HCT116 (cell line): ENCODE measurements at regions not wholly inside any gene's neighbourhood (a gene's known extent, or its start where the extent isn't known, plus 50 kb on each side); places are given as distances from the start of the nearest gene placed in this dataset.

ENCODE experiments used
- ATAC-seq: fragments of 200-7000 bp; cut with Tn5 transposase; 2 replicates; pipeline ENCODE4 v1.9.1; 2020; ENCODE audit warnings: mild to moderate bottlenecking, moderate library complexity
- BruUV-seq: library from RNA; stranded (reverse); fragments of 400-500 nt; replicated peaks from 2 replicates; lab custom pipeline; 2021; lab: Mats Ljungman, UMichigan
- CTCF ChIA-PET: fragments of 300-600 bp; sonication (Branson Sonifier 250); formaldehyde crosslinking; loops from one replicate; lab custom pipeline; 2021; ENCODE audit warnings: antibody characterized with exemption; lab: Charles Lee
- POLR2A ChIA-PET: fragments of 300-600, 350-600 bp; sonication (Branson Sonifier 250); formaldehyde crosslinking; loops from one replicate; lab custom pipeline; 2021; ENCODE audit warnings: antibody characterized with exemption; lab: Charles Lee
- RAD21 ChIA-PET, 2 experiments: fragments of 300-600 bp; sonication (Branson Sonifier 250); formaldehyde crosslinking; loops; one replicate each; lab custom pipeline; 2023; ENCODE audit warnings: low total read pairs in 2 of 2; ENCODE audit not compliant: uncharacterized antibody in 2 of 2, unreplicated experiment in 2 of 2, low non-redundant PET in 1 of 2; lab: Charles Lee
- DNase-seq: peaks from one replicate; pipeline ENCODE4 v3.0.0-alpha.2; 2010; ENCODE audit warnings: low read depth, low spot score
- H2AFZ ChIP-seq: fragments of 200-600 bp; shearing (Covaris generic), sonication (generic); 2 replicates; pipeline ENCODE4 v1.6.1; 2017; ENCODE audit warnings: low read depth, mixed run types, mixed read lengths, antibody characterized with exemption, low read length; ENCODE audit not compliant: poor library complexity, severe bottlenecking
- H3K27ac ChIP-seq: 2 replicates; pipeline ENCODE4 v1.5.1; 2012; ENCODE audit warnings: low read depth, low read length
- H3K27me3 ChIP-seq: fragments of 200-600 bp; sonication (generic); 2 replicates; pipeline ENCODE4 v1.6.1; 2016; ENCODE audit warnings: mixed run types, low read length, mixed read lengths; ENCODE audit not compliant: insufficient read depth
- H3K36me3 ChIP-seq, 2 experiments: fragments of 200-500 bp in 1 of 2; fragments of 200-600 bp in 1 of 2; sonication (Bioruptor generic) in 1 of 2; sonication (generic) in 1 of 2; 2 replicates each; pipeline versions ENCODE4 v1.5.1 to v1.6.1; 2014 to 2016; ENCODE audit warnings: low read length in 2 of 2, inconsistent platforms in 1 of 2, mixed read lengths in 1 of 2, mixed run types in 1 of 2; ENCODE audit not compliant: insufficient read depth in 2 of 2, control insufficient read depth in 1 of 2
- H3K4me1 ChIP-seq, 2 experiments: fragments of 200-600 bp in 1 of 2; sonication (generic) in 1 of 2; 2 replicates each; pipeline versions ENCODE4 v1.5.1 to v1.6.1; 2012 to 2017; ENCODE audit warnings: low read length in 2 of 2, inconsistent platforms in 1 of 2, mild to moderate bottlenecking in 1 of 2, mixed read lengths in 1 of 2, mixed run types in 1 of 2, moderate library complexity in 1 of 2; ENCODE audit not compliant: insufficient read depth in 2 of 2, control insufficient read depth in 1 of 2
- H3K4me2 ChIP-seq: fragments of 200-600 bp; sonication (generic); 2 replicates; pipeline ENCODE4 v1.6.1; 2017; ENCODE audit warnings: mixed run types, low read length, mixed read lengths
- H3K4me3 ChIP-seq, 2 experiments: fragments of 200-600 bp in 1 of 2; sonication (generic) in 1 of 2; replicated peaks in 1 of 2; 2 replicates each; pipeline ENCODE4 v1.5.1; 2011 to 2016; ENCODE audit warnings: low read length in 2 of 2, control low read depth in 1 of 2, low read depth in 1 of 2, mild to moderate bottlenecking in 1 of 2, mixed read lengths in 1 of 2, mixed run types in 1 of 2
- H3K79me2 ChIP-seq: fragments of 200-600 bp; sonication (generic); 2 replicates; pipeline ENCODE4 v1.6.1; 2017; ENCODE audit warnings: mild to moderate bottlenecking, mixed run types, low read length, moderate library complexity, mixed read lengths; ENCODE audit not compliant: insufficient read depth
- H3K9ac ChIP-seq: fragments of 200-600 bp; sonication (generic); 2 replicates; pipeline ENCODE4 v1.6.1; 2016; ENCODE audit warnings: low read length, mixed read lengths
- H3K9me2 ChIP-seq: fragments of 200-600 bp; sonication (generic), shearing (Covaris generic); 2 replicates; pipeline ENCODE4 v1.6.1; 2017; ENCODE audit warnings: mixed run types, mild to moderate bottlenecking, moderate library complexity; ENCODE audit not compliant: insufficient read depth
- H3K9me3 ChIP-seq, 2 experiments: fragments of 200-500 bp in 1 of 2; fragments of 200-600 bp in 1 of 2; sonication (Bioruptor generic) in 1 of 2; sonication (generic) in 1 of 2; 2 replicates each; pipeline ENCODE4 v1.6.1; 2014 to 2017; ENCODE audit warnings: low read length in 2 of 2, mixed read lengths in 2 of 2, inconsistent platforms in 1 of 2, low read depth in 1 of 2, mild to moderate bottlenecking in 1 of 2, mixed run types in 1 of 2, moderate library complexity in 1 of 2; ENCODE audit not compliant: control insufficient read depth in 1 of 2, insufficient read depth in 1 of 2
- H4K20me1 ChIP-seq: fragments of 200-600 bp; sonication (generic), shearing (Covaris generic); 2 replicates; pipeline ENCODE4 v1.6.1; 2017; ENCODE audit warnings: mixed run types, mild to moderate bottlenecking, moderate library complexity; ENCODE audit not compliant: insufficient read depth
- CBX3 ChIP-seq: IDR thresholded peaks from 2 replicates; pipeline ENCODE4 v1.6.1; 2012; ENCODE audit warnings: low read depth
- CEBPB ChIP-seq: IDR thresholded peaks from 2 replicates; pipeline ENCODE4 v1.6.1; 2012; ENCODE audit warnings: low read depth
- ELF1 ChIP-seq: IDR thresholded peaks from 2 replicates; pipeline ENCODE4 v1.6.1; 2012; ENCODE audit warnings: low read depth, borderline replicate concordance
- EZH2 ChIP-seq: fragments of 200-600 bp; sonication (generic); IDR thresholded peaks from 2 replicates; pipeline ENCODE4 v1.6.1; 2017; ENCODE audit warnings: antibody characterized with exemption, mixed run types
- FOSL1 ChIP-seq: IDR thresholded peaks from 2 replicates; pipeline ENCODE4 v1.6.1; 2012; ENCODE audit warnings: low read depth
- JUND ChIP-seq: IDR thresholded peaks from 2 replicates; pipeline ENCODE4 v1.6.1; 2012
- POLR2AphosphoS5 ChIP-seq: IDR thresholded peaks from 2 replicates; pipeline ENCODE4 v1.6.1; 2011; ENCODE audit warnings: mild to moderate bottlenecking, low read depth, low read length, moderate library complexity
- RAD21 ChIP-seq: IDR thresholded peaks from 2 replicates; pipeline ENCODE4 v1.6.1; 2012; ENCODE audit warnings: low read depth, mild to moderate bottlenecking
- SRF ChIP-seq: IDR thresholded peaks from 2 replicates; pipeline ENCODE4 v1.6.1; 2012; ENCODE audit warnings: low read depth
- intact Hi-C: fragments of 100-400 bp; cut with micrococcal nuclease; formaldehyde crosslinking; loops from 2 replicates; pipeline ENCODE4 v1.10.0; 2022
- TF ChIP-seq, protein P1 (sequence below), 3 experiments: fragments of 200-600 bp in 1 of 3; sonication (generic) in 1 of 3; IDR thresholded peaks in 2 of 3; conservative IDR thresholded peaks in 1 of 3; 2 replicates each; pipeline ENCODE4 v1.5.1; 2012 to 2017; ENCODE audit warnings: low read depth in 2 of 3, low read length in 2 of 3, antibody characterized with exemption in 1 of 3, borderline replicate concordance in 1 of 3, control low read depth in 1 of 3, mild to moderate bottlenecking in 1 of 3, mixed read lengths in 1 of 3, mixed run types in 1 of 3, moderate library complexity in 1 of 3; ENCODE audit not compliant: insufficient read depth in 1 of 3
- TF ChIP-seq, protein P2 (sequence below): IDR thresholded peaks from 2 replicates; pipeline ENCODE4 v1.6.1; 2012; ENCODE audit warnings: low read depth

DNA sequence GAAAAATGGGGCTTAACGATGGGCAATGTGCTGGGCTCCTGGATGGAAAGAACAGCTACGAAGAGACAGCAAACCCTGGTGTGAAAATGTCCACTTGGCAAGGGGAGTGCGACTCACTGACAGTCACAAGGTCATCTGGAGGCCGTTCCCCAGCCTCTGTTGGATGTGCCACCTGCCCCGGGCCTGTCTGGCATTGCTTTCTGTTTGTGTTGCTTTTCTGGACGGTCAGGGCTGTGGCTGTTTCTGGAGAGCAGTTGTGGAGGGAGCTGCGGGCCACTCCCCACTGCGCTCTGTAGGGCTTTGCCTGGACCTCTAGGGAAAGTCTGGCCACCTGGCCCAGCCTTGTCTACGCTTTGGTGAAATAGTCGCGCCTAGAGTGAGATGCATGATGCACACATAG is 185.3 kb downstream of the IRX1 start:
- Histone ChIP-seq H3K9me3 (peaks cover 5 to 29% of the 10 kb centered on the region in 2 experiments; a peak in 2 of 4 replicates), H3K9me2 (no peaks in the 10 kb centered on the region), H3K9ac (no peak overlapping the region), H3K36me3 (no peaks in the 10 kb centered on the region), H3K4me3 (no peak overlapping the region), H3K27ac (no peak overlapping the region), H3K4me2 (no peak overlapping the region), H2AFZ (no peak overlapping the region), H3K4me1 (no peaks in the 10 kb centered on the region), H4K20me1 (no peaks in the 10 kb centered on the region), H3K79me2 (no peaks in the 10 kb centered on the region)
- intact Hi-C loops, result no loop called here
- DNase-seq, result no peak
- no peak for ATAC-seq
- ChIA-PET RAD21 (no interaction called here), CTCF (no interaction called here), POLR2A (no interaction called here)
- no TSS peak for BruUV-seq
- TF ChIP-seq RAD21 (no peak), ELF1 (no peak), POLR2AphosphoS5 (no peak)
- TF ChIP-seq, all 23 proteins: peak for 0
- H3K27me3 ChIP-seq, result no peaks in the 10 kb centered on the region

DNA sequence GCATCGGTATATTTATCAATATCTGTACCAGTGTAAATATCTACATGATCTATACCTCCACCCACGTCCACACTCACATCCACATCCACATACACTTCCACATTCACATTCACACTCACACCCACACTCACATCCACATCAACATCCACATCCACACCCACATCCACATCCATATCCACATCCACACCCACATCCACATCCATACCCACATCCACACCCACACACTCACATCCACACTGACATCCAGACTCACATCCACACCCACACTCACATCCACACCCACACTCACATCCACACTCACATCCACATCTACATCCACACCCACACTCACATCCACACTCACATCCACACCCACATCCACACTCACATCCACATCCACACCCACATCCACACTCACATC is 189.2 kb downstream of the IRX1 start:
- Histone ChIP-seq H3K9me2 (no peaks in the 10 kb centered on the region), H3K79me2 (no peaks in the 10 kb centered on the region), H3K4me2 (no peak overlapping the region), H3K9me3 (peaks cover 8 to 38% of the 10 kb centered on the region in 2 experiments; a peak in 3 of 4 replicates), H3K27me3 (no peaks in the 10 kb centered on the region), H3K4me3 (no peak overlapping the region), H4K20me1 (no peaks in the 10 kb centered on the region), H3K4me1 (no peaks in the 10 kb centered on the region), H3K36me3 (no peaks in the 10 kb centered on the region), H2AFZ (no peak overlapping the region), H3K27ac (no peak overlapping the region), H3K9ac (no peak overlapping the region)
- no TSS peak for BruUV-seq
- ChIA-PET RAD21 (no interaction called here), CTCF (no interaction called here), POLR2A (no interaction called here)
- no peak for ATAC-seq
- intact Hi-C loops, result no loop called here
- DNase-seq, result no peak
- TF ChIP-seq SRF (no peak), EZH2 (no peak), JUND (no peak), CEBPB (no peak), FOSL1 (no peak), CBX3 (no peak)
- TF ChIP-seq, protein P1, sequence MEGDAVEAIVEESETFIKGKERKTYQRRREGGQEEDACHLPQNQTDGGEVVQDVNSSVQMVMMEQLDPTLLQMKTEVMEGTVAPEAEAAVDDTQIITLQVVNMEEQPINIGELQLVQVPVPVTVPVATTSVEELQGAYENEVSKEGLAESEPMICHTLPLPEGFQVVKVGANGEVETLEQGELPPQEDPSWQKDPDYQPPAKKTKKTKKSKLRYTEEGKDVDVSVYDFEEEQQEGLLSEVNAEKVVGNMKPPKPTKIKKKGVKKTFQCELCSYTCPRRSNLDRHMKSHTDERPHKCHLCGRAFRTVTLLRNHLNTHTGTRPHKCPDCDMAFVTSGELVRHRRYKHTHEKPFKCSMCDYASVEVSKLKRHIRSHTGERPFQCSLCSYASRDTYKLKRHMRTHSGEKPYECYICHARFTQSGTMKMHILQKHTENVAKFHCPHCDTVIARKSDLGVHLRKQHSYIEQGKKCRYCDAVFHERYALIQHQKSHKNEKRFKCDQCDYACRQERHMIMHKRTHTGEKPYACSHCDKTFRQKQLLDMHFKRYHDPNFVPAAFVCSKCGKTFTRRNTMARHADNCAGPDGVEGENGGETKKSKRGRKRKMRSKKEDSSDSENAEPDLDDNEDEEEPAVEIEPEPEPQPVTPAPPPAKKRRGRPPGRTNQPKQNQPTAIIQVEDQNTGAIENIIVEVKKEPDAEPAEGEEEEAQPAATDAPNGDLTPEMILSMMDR (IDR thresholded peaks at IDR 0.05 in 2 of 3, conservative IDR thresholded peaks at IDR 0.05 in 1 of 3; ENCODE audit: borderline replicate concordance in 1 of 3, insufficient read depth in 1 of 3, low read depth in 2 of 3, low read length in 2 of 3), result no peak
- TF ChIP-seq, protein P2, sequence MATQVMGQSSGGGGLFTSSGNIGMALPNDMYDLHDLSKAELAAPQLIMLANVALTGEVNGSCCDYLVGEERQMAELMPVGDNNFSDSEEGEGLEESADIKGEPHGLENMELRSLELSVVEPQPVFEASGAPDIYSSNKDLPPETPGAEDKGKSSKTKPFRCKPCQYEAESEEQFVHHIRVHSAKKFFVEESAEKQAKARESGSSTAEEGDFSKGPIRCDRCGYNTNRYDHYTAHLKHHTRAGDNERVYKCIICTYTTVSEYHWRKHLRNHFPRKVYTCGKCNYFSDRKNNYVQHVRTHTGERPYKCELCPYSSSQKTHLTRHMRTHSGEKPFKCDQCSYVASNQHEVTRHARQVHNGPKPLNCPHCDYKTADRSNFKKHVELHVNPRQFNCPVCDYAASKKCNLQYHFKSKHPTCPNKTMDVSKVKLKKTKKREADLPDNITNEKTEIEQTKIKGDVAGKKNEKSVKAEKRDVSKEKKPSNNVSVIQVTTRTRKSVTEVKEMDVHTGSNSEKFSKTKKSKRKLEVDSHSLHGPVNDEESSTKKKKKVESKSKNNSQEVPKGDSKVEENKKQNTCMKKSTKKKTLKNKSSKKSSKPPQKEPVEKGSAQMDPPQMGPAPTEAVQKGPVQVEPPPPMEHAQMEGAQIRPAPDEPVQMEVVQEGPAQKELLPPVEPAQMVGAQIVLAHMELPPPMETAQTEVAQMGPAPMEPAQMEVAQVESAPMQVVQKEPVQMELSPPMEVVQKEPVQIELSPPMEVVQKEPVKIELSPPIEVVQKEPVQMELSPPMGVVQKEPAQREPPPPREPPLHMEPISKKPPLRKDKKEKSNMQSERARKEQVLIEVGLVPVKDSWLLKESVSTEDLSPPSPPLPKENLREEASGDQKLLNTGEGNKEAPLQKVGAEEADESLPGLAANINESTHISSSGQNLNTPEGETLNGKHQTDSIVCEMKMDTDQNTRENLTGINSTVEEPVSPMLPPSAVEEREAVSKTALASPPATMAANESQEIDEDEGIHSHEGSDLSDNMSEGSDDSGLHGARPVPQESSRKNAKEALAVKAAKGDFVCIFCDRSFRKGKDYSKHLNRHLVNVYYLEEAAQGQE, result no peak
